Anterior cingulate cortex (tissue), 58 donors: ENCODE measurements at regions not wholly inside any gene's neighbourhood (a gene's known extent, or its start where the extent isn't known, plus 50 kb on each side); places are given as distances from the start of the nearest gene placed in this dataset.
A peak's percentile ranks its signal among the peaks of the same experiment; 100 is the strongest.
"Not testable (repeated sequence)": the region's sequence is repeated elsewhere in the genome, so short reads cannot be mapped to it uniquely, and the experiment has no call there.

Experiments
- DNase-seq, 58 donors: peaks; one replicate each; lab custom pipeline; 2025; lab: John Stamatoyannopoulos, UW

- DNase-seq, result no peak
Measured at GRCh38 chrX:95762716-95763115, 921.9 kb upstream of the DIAPH2 start.

DNA sequence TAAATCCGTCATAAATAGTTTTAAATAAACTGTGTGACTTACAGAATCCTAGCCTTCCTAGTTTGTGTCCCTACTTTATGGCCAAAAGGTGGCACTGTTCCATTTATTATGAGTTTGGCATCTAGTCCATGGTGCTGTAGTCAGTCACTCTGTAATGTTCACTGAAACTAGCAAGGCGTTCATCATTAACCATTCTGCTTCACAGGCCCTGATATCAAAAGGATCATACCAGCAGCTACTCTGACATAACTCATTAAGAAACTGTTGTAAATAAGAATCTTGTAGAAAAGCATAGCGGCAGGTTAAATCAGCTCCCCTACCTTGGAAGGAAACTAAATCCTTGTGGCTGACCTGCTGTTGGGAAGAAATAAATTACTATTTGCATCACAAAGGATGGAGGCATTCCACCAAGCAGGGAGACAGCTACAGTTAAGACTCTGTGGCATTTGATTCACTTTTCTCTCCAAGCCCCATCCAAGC, 919.6 kb upstream of the DIAPH2 start:
- peak in 5 of 58 donors; percentile 0 to 27 (median 0) for DNase-seq

GRCh38 chrX:95771198-95771597, 913.4 kb upstream of the DIAPH2 start:
- not testable (repeated sequence) for DNase-seq

DNA sequence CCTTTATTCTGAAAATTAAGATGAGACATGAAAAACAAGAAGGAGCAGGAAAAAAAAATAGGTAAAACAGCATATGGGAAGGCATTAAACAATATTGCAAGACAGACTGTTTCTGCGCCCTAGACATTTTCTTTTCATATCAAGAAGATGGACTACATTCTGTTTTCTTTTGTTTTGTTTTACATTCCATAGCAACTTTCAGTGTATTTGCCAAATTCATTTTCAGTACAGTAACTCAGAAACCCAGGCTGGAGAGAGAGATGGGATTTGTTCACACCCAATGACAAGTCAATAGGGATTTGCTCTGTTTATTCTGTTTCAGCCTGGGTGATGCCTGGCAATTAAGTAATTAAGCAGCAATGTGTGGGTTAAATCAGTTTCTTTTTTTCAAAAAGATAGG, 892.8 kb upstream of the DIAPH2 start:
- DNase-seq, result no peak

- DNase-seq, result no peak
Measured at GRCh38 chrX:95797344-95797743, 887.3 kb upstream of the DIAPH2 start.

DNA sequence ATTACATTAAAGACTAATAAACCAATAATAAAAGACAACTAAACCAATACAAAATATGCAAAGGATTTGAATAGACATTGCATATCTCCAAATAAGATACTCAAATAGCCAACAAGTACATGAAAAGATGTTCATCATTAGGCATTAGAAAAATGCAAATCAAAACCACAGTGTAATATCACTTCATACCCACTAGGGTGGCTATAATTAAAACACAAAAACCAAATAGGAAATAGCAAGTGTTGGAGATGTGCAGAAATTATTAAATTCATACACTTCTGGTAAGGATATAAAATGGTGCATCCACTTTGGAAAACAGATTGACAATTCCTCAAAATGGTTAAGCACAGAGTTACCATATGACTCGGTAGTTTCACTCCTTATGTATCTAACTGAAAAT, 860.8 kb upstream of the DIAPH2 start:
- DNase-seq, result no peak

DNA sequence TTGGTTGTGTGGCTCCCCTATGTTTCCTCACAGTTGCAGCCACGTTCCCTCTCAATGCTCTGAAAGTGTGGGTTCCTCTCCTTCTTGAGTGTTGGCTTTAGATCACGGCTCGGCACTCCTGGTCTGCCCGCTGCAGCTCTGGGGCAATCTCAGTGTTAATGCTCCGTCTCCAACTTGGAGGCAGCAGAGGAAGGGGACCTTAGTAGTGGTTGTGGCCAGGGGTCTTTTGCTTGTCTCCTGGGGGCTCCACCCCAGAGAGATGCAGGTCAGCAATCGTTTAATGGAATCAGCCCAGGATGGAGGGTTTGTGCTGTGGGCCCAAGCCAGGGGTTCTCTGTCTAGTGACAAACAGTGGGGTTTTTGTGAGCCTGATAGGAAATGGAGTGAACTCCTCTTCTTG, 849.4 kb upstream of the DIAPH2 start:
- DNase-seq, result no peak

DNA sequence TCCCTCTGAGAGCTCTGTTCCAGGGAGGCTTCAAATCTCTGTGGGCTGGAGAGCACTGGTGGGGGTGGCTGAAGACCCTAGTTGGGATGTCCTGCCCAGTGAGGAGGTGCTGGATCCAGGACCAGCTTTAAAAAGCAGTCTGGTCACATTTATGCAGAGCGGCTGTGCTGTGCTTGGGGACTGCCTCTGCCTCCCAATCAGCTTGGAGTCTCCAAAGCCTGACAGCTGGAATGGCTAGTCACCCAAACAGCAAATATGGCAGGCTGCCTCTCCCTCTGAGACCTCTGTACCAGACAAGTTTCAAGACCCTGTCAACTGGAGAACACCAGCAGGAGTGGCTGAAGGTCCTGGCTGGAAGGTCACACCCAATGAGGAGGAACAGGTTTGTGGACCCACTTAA, 848.1 kb upstream of the DIAPH2 start:
- DNase-seq, result no peak

DNA sequence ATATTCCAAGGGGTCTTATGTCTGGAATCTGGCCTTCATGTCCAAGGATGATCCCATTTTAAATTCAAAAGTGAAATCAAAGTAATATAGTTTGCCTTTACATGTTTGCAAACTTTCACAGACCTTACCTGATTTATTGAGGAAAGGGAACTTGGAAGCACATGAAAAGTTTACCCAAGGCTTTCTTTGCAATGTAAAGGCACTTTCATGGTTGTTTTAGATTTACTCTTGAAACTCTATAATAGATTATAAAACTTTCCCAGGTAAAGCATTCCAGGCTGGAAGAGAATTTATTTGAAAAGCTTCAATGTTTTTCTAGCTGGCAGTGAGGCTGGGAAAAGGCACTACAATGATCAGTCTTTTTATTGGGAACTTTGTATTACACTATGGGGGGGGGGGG, 842.8 kb upstream of the DIAPH2 start:
- no peak for DNase-seq

DNA sequence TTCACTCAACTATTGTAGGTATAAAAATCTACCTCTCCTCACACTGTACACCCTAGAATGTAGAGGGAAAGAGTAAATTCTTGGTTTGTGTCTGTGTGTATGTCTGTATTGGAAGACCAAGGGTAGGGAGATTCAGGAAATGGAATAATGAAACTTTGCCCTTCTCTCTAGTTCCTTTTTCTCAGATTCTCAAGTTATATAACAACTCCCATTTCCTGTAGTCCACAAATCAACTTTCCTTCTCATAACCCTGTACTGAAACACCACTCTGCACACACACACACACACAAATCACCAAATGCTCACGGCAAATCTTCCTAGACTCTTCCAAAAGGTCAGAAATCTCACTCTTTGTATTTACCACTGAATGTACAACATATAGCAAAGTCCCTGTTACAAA, 824.5 kb upstream of the DIAPH2 start:
- DNase-seq, result no peak

DNA sequence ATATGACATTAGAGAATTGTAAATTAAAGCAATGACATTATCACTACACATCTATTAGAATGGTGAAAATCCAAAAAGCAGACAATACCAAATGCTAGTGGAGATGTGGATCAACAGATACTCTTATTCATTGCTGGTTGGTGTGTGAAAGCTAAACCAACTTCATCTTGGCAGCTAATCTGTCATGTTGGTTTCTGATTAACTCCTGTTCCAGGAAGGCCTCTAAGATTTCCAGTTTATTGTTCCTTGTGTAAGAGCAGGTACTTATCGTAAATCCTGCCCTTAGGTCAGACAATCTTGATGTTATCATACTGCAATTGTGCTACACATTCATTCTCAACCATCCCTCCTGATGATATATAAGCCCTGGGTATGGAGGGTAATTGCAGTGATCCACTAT, 809.0 kb upstream of the DIAPH2 start:
- DNase-seq, result no peak

GRCh38 chrX:95878874-95879273, 805.8 kb upstream of the DIAPH2 start:
- DNase-seq, result no peak

- DNase-seq, result no peak
Measured at GRCh38 chrX:95884186-95884585, 800.5 kb upstream of the DIAPH2 start.

DNA sequence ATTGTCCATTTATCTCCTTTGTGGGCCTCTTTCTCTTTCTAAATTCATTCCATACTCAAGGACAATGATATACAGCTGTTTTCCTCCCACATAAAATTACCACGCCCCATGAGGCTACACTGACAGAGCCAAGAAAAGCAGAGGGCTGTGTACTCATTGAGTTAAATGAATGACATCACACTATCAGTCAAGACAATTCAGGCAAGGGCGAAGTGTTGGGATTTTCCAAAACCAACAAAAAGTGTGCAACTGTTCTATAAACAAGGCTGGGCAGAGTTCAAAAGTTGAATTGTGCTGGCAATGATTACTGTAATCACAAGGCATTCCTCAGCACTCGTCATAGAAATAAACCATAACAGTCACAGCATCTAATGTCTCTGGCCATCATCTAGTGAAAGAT, 799.6 kb upstream of the DIAPH2 start:
- DNase-seq, result no peak

- DNase-seq, result no peak
Measured at GRCh38 chrX:95889279-95889678, 795.4 kb upstream of the DIAPH2 start.

DNA sequence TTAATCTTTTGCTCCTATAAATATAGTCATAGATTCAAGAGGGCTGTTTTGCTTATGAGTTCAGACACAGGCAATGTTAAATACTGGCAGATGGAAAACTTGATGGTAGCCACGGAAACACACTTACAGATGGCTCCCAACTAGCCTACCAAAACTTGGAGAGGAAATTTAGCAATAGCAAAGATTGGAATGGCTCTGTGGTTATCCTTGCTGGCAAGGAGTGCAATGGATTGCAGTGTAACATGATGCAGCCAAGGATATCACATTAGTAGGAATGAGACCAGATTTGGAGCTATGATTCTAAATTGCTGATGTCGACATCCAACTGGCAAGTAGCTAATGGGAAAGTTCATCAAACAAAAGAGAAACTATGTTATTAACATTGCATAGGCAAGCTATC, 791.0 kb upstream of the DIAPH2 start:
- no peak for DNase-seq

DNA sequence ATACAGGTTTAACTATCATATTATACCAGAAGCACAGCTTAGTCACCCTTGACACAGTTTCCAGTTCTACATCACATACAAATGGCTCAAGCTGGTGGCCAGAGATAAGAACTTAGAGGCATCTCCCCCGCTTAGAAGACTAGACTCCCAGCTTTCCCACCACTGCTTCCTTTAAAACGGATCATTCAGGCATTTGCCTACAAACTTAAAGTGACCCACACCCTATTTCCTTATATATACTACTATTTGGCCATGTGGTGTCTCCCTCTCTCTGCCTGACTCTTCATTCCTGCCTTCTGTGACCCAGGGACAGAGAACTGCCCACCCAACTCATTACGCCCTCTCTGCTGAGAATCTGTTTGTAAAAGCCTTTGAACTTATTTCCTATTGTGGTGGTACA, 781.2 kb upstream of the DIAPH2 start:
- DNase-seq, result no peak

DNA sequence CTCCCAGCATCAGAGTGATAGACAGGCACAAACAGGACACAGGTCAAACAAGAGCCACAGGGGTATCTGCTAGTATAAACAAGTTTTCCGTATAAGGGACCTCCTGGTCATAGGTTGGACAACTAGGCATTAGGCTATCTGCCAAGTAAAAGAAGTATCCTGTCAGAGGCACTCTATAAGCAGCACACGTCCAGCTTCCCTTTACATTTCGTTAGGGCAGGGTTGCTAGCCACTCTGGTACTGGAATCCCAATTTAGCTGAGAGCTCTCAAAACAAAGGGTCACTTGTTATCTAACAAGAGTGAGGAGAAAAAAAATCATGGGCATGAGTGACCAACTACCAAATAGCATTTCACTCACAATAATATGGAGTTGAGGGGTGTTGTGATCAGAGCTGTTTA, 780.7 kb upstream of the DIAPH2 start:
- no peak for DNase-seq

GRCh38 chrX:95907081-95907480, 777.6 kb upstream of the DIAPH2 start:
- no peak for DNase-seq

GRCh38 chrX:95911062-95911461, 773.6 kb upstream of the DIAPH2 start:
- no peak for DNase-seq

GRCh38 chrX:95919605-95920004, 765.0 kb upstream of the DIAPH2 start:
- no peak for DNase-seq

DNA sequence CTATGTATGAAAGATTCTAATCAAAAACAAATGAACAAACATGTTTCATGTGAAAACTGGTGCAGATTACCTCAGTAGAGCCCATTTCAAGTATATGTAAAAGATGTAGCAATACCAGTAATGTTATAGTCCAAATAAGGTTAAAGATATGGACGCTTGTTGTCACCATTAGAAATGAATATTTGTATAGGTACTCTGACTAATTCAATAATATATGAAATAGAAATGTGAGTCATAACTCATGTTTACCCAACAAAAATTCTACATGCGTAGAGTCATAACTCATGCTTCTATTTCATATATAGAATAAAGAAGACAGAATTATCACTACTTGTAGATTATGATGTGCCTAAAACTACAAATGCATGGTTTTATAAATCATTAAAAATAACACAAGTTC, 739.1 kb upstream of the DIAPH2 start:
- DNase-seq, result no peak

GRCh38 chrX:95949588-95949987, 735.1 kb upstream of the DIAPH2 start:
- no peak for DNase-seq

- no peak for DNase-seq
Measured at GRCh38 chrX:95950679-95951078, 734.0 kb upstream of the DIAPH2 start.
